ENCODE measurements at regions not wholly inside any gene's neighbourhood (a gene's known extent, or its start where the extent isn't known, plus 50 kb on each side); places are given as distances from the start of the nearest gene placed in this dataset.

- TF ChIP-seq MAX (IDR thresholded peaks at IDR 0.05) (no peak), FOXA2 (IDR thresholded peaks at IDR 0.05) (no peak), REST (IDR thresholded peaks at IDR 0.05) (no peak), CTCF (IDR thresholded peaks at IDR 0.05; ENCODE audit: low read depth, low read length, missing input control) (no peak), JUND (IDR thresholded peaks at IDR 0.05) (no peak), GABPA (IDR thresholded peaks at IDR 0.05 in 1 of 2, conservative IDR thresholded peaks at IDR 0.05 in 1 of 2) (no peak), ZBTB33 (IDR thresholded peaks at IDR 0.05) (no peak)
Observed at GRCh38 chr4:132893787-132894186, 255.3 kb upstream of the PCDH10 start.

All from liver (tissue), 3 donors.